Hematopoietic multipotent progenitor cell treated with erythropoietin and hydrocortisone succinate and interleukin-3 and kit ligand, for 15 days (in vitro differentiated cells): ENCODE measurements at regions not wholly inside any gene's neighbourhood (a gene's known extent, or its start where the extent isn't known, plus 50 kb on each side); places are given as distances from the start of the nearest gene placed in this dataset.

Source experiments
- DNase-seq: peaks from one replicate; pipeline ENCODE4 v3.0.0-alpha.2; 2015; ENCODE audit warnings: low spot score

DNA sequence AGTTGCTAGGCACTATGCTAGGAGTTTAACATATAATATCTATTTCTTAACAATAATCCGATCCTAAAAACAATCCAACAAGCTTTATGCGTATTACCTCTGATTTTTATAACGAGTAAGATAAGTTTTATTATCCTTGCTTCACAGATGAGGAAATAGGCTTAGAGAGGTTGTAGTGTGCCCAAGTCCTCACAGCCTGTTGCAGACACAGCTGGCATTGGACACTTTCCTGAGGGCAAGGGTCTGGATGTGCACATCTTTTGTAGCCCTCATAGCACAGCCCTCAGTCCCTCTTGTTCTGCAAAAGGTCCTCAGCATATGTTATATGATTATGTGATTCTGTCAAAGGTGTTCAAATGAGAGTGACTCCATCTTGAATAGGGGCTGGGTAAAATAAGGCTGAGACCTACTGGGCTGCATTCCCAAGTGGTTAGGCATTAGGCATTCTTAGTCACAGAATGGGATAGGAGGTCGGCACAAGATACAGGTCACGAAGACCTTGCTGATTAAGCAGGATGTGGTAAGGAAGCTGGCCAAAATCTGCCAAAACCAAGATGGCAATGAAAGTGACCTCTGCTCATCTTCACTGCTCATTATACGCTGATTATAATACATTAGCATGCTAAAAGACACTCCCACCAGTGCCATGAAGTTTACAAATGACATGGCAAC is 75.7 kb upstream of the F3 start:
- no peak for DNase-seq

DNA sequence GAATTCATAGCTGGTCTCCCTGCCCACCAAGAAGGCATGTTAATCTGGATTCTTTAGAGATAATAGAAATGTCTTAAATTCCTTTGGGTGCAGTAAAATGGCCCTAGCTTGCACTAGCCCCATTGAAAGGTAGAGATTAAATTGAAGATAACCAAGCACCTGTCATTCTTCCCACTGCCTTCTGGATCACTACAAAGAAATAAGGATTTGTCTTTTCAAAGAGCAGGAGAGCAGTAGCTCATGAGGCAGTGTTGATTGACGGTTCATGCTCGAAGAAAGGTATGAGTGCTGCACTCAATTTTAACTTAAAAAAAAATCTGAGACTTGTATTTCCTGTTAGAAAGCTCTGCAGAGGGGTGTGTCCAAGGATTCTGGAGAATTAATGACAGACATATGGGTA is 74.9 kb upstream of the F3 start:
- no peak for DNase-seq

DNA sequence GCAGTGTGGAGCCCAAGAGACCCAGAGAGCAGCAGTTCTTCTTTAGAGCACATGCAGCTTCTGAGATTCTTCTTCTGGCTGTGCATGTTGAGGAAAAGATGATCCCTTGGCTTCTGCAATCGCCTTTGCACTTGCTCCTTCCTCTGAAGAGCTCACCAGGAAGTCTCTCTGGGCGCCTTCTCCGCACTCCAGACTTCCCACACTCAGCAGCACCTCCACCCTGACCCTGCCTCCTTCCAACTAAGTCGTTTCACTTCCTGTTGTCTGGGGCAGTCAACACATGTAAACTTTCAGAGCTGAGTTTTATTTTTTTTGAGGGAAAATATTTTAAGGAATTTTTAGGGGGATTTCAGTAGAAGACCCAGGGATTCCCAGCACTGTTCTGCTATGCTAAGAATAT is 73.4 kb upstream of the F3 start:
- DNase-seq: no peak

DNA sequence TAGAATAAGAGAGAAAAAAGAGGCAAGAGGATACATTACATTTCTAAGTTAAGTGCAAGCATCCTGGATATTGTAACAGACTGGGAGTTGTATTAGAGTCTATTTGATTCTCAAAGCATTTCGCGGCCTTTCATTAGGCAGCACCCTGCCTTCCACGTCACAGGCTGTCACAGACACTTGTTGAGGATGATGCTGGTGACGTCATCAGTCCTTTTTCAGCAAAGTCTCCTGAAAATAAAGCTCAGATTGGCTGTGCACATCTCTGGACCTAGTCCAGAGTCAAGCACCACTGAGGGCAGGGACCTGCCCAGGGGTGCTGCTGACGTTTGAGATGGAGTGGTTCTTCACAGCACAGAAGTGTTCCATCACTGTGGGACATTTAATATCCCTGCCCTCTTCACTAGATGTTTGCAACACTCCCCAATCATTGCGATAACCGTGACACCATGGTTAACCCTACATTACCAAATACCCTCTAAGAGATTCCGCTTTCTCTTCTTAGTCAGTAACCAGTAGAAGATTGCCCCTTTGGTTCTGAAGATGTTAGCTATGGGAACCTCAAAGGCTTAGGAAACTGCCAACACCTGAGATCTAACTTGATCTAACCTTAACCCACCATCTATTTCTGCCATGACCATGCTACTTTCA is 72.7 kb upstream of the F3 start:
- DNase-seq: no peak

DNA sequence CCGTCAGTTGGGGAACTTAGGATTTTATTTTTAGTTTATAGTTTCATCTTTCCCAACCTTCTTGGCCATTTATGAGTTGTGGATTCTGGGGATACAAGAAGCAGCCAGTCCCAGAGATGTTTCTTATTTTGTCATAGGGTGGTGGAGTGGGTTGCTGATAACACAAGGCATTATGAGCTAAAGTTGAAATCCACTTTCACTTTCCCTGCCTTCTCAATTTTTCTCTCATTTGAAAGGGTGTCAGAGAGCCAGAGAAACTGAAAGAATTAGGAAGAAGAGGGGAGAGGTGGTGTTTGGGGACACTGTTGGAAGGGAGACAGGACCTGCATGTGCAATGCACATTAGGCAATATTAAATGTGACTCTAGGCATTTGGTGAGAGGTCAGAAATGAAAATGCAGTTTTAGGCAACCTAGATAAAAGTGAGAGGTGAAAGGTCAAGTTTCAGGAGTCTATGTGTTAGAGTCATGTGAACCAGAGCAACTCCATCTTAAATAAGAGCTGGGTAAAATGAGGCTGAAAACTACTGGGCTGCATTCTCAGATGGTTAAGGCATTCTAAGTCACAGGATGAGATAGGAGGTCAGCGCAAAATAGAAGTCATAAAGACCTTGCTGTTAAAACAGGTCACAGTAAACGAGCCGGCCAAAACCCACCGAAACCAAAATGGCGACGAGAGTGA is 71.1 kb upstream of the F3 start:
- no peak for DNase-seq

DNA sequence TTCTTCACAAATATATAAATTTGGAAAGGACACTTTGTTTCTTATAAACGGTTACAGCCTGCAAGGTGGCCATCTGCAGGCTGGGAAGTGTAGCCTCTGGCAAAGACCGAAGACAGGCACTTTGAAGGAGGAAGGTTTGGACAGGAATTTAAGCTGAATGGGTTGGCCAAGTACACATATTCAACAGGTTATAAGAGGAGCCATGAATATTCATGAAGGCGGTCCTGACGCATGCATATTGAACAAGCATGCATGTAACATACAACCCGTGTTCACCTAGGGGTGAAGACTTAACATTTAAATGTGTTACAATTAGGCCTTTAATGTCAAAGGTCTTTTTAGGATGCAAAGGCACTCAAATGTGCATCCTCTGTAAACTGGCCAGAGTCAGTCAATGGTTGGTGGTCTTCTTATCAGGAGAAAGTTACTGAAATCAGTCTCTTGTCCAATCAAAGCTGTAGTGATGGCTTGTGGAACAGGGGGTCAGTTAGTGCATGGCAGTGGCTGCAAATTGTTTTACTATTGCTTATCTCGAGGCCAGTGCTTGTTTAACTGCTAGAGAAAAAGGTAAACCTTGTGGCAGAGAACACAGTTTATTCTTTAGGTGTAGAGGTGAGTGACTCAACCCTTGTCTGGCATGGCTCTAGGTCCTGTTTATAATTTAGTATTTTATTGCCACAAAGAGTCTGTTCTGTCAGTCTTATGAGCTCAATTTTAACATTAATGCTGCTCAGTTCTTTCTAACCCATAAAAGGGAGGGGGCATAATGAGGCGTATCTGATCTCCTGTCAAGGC is 70.3 kb upstream of the F3 start:
- DNase-seq: no peak

DNA sequence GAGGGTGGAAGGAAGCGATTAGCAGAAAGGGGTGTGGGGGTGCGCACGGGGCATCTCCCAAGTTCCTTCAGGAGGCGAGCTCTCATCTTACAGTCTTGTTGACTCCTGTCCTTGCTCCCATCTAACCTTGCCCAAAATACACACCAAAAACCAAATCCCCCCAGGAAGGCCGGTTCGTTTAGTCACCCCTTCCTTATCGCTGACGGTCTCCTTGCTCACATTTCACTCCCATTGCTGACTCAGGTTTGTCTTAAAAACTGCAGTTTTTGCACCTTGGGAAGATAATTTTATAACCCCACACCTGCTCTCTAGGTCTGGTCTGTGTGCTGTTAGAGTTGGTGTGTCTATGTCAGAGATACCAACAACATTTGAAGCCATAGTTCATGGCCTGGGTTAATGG is 68.1 kb upstream of the F3 start:
- DNase-seq: no peak

DNA sequence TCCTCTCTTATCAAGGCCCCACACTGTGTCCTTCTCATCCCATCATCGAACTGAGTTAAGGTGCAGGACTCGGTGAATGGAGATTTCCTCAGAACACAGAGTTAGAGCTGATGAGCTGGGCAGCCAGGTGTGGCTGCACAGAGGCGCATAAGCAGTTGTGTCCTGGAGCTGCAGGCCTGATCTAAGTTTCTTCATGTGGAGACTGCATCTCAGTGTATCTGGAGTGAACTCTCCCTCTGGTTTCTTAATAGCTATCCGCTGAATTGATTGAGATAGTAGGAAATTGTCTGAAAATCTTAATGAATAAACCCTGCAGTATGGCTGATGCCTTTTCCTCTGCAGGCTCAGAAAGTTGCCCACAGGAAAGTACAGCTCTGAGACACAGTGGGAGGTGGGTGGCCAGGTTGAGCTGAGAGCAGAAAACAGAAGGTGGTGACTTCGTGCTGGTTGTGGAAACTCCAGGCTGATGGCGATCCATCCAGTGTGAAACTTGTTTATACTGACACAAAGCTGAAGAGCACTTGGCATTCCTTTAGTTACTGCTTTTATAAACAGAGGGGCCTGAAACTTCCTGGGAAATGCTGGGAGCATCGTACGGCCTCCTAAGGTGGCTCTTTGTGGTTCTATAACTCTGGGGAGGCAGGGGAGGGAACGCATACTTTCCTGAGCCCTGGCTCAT is 67.4 kb upstream of the F3 start:
- no peak for DNase-seq

DNA sequence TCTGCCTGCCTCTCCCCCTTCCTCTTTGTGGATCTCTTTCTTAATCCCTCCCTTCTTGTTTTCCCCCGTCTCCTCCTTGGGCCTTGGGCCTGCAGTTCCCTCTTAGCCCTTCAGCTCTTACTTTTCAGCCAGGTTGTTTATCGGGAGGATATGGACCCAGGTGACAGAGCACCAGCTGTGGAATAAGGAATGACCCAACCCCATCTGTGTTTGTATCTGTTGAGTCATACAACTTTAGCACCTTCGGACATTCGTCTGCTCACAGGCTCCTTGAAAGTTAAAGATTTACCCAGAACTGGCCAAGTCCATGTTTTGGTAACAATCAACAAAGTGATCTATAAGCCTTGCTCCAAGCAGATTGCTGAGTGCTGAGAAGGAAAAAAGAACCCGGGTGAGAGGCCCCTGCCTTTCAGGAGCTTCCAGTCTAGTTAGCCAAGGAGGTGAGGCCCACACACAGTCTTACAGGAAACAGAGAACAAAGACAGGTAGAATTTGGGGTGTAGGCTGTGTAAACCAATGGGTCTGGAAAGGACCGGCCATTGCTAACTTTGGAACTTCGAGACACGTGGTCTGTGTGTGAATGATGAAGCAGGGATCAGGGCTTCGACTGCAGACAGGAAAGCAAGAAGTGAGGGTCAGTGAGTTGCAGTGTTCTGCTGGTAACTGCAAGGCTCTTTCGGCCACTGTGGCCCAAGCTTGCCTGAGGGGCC is 66.7 kb upstream of the F3 start:
- DNase-seq: no peak

DNA sequence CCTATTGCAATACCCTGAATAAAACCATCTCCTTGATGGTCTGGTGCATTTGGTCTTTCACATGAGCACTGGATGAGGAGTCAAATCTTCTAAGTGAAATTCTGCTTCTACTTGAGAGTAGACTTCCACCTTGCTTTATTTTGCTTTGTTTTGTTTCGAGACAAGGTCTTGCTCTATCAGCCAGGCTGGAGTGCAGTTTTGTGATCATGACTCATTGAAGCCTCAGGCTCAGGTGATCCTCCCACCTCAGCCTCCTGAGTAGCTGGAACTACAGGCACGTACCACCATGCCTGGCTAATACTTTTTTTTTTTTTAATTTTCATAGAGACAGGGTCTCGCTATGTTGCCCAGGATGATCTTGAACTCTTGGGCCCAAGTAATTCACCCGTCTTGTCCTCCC is 65.8 kb upstream of the F3 start:
- no peak for DNase-seq

DNA sequence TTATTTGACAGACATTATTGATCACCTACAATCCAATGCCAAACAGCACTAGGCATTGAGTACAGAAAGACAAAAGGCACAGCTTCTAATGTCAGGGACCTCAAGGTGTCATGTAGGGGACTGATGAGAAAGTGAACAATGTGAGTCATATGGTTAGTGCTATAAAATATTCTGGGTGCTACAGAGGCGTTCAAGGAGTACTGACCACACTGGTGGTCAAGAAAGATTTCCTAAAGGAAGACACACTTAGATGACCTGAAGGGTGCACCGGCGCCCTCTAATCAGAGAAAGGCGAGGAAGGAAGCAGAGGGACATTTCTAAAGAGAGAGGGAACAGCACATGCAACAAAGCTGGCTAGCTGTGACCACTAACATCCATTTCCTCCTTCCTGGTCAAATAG is 64.9 kb upstream of the F3 start:
- DNase-seq: no peak

DNA sequence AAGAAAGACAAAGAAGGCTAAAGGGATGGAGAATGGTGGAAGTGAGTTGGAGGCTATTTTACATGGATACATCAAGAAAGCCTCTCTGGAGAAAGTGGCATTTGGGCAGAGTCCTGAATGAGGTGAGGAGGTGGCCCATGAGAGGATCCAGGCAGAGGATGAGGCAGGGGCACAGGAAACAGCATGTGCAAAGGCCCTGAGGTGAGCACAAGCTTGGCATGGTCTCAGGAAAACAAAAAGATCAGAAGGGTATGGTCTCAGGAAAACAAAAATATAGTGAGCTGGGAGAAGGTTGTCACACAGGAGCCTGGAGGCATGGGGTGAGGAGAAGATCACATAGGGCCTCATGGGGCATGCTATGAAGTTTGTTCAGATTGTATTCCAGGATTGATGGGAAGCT is 62.1 kb upstream of the F3 start:
- DNase-seq: no peak

DNA sequence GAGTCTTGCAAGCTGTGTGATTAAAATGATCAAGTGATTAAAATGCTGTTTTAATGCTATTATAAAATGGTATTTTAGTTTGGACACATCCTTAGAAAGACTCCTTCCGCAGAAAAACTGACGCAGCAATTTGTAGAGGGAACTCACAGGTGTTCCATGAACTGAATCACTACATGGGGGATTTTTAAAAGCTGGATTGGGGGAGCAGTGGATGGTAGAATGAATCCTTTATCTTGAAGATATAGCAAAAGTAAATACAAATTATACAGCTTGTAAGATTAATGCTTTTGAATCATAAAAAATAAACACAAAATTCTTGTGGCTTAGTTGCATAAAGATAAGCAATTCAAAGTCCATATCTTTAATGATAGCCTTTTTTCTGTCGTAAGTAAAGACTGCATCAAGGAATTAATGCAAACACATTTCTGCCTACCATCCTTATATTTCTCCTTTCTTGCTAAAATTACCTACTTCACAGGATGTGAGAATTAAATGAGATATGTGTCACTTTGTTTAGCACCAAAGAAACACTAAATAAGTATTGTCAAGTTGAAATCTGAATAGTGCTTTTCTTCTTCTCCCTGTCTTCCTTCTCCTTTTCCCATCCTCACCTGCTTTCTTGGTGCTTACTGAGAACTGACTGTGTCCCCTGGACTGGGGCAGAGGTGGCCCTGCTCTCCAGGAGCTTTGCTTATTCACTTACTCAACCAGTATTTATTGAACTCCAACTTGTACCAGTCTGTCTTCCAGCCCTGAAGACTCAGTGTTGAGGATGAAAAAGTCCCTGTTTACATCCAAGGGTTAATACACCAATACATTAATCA is 61.5 kb upstream of the F3 start:
- no peak for DNase-seq

DNA sequence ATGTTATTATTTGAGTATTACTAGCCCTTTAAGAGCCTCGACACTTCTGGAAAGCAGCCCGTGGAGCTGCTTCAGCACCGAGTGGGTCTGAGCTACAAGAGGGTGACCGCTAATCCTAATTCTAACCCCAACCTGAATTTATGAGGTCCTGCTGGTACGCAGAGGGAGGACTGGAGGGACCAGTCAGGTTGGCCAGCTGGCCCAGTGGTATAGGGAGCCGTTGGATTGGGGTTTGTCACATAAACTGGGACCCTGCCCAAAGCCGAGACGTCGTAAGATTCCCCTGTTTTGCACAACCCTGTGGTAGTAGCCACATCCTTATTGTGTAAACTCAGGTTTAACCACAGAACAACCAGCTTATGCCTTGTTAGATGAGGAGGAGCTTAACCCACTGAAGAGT is 60.8 kb upstream of the F3 start:
- DNase-seq: no peak

DNA sequence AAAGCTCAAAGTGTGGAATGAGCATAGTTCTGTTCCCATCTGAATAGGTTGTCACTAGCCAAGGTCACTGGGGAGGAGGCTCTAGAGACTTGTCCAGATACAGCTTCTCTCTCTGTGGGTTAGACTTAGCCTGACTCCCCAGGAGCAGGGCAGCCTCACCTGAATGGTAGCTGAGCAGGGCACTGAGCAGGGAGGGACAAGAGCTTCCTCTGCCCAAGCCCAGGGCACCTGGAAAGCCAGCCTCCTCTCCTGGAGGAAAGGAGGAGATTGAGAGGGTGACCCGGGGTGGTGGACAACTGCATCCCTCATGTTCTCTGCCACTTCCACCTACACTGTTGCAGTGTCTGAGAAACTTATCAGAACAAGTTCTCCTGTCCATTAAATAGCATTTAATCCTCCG is 59.0 kb upstream of the F3 start:
- DNase-seq: no peak

DNA sequence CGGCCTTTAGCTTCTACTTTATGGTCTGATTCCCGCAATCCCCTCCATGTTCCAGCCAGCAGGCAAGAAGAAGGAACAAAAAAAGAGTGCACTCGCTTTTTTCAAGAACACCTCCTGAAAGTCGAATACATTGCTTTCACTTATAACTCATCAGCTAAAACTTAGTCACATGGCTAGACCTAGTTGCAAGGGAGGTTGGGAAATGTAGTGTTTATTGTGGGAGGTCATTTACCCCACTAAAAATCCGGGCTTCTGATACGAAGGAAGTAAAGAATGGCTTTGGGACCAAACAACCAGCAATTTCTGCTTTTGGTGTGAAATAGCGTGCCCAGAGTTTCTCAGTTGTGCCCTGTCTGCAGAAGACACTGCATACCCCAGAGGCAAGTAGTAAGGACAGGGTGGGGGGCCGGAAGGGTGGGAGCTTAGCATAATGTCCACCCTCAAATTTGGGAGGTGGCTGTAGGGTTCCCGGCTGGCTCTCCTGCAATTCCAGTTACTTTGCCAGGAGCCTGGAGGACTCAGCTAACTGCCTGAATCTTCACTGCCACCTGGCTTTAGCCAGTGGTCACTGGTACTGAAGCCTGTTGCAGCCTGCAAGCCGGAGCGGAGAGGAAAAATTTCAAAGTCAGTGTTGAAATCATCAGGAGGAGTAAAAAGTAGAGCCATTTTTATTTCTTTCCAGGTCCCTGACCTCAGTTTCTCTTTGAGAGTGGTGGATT is 57.7 kb upstream of the F3 start:
- no peak for DNase-seq

DNA sequence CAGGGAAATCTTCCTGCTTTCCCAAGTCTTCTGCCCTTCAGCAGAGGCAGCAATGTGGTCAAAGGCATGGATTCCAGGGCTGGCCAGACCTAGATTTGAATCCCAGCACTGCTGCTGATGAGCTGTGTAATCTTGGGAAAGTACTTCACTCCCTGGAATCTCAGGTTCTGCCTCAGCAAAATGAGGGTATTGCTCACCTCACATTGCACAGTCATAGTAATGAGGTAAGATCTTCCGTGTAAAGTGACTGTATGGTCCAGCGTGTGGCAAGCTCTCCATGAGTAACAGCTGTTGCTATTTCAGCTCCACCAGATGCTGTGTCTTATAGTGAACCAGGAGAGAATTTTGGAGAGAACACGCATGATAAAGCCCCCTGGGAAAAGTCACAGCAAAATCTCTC is 56.1 kb upstream of the F3 start:
- no peak for DNase-seq

DNA sequence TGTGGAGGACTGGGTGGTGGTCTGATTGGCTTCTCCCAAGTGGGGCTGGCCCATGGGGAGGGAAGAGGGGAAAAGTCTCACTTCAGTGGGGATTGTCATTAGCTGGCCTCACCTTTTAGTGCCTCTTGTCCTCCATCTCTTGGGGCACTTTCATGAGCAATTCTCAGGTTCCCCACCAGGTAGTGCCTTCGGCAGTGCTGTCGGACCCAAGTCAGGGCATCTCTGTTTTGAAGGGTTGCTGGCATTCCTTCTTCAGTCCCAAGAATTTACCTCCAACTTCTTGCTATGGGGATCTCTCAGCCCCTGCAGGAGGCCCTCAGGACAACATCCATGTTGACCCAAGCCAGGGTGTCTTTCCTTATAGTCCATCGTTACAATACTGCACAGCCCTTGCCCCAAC is 54.7 kb upstream of the F3 start:
- no peak for DNase-seq

DNA sequence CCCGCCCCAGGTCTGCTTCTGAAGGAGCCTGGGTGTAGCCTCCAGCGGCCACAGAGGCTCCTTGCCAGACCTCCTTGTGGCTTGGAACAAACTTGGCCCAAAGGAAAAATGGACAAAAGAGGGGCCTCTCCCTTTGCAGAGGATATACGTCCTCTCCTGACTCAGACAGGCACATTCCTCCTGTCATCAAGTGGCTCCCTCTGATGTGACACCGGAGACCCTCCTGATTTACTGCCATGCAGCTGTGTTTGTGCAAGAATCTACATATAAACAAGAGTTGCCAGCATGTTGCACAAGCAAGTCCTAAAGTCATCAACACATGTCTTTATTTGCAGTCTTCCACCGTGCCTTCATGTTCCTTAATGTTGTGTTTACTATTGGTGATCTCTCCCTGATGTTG is 54.1 kb upstream of the F3 start:
- DNase-seq: no peak

DNA sequence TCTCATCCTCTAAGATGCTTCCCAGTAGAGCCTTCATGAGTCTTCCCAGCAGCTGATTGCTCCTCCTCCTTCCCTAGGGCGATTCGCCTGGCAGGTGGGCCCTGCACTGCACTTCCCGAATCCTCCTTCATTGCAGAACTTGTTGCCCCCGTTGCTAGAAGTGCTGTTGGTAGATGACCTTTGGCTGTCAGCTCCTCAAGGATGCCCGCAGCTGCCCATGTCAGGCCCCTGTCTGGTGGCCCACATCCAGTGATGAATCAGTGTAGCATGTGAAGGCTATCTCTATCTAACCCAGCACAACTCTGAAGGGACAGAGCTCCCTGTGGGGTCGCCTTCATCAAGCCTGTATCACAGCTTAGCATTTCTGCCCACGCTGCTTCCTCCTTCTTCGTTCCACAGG is 52.1 kb upstream of the F3 start:
- no peak for DNase-seq
